Spleen (tissue), 11 donors: ENCODE measurements at regions not wholly inside any gene's neighbourhood (a gene's known extent, or its start where the extent isn't known, plus 50 kb on each side); places are given as distances from the start of the nearest gene placed in this dataset.

Experiments
- DNase-seq: peaks from one replicate; pipeline ENCODE4 v3.0.0-alpha.2; 2020
- H3K27ac ChIP-seq, 8 donors: fragments of 200-600 bp; sonication (generic) in 7 of 8; 1 replicate in 4 of 8; 2 replicates in 4 of 8; pipeline versions ENCODE4 v1.5.0 to v1.8.0; 2016 to 2021; ENCODE audit warnings: inconsistent platforms in 4 of 8, mild to moderate bottlenecking in 4 of 8, moderate library complexity in 1 of 8
- H3K27me3 ChIP-seq, 7 donors: fragments of 200-600 bp; sonication (generic) in 6 of 7; replicated peaks in 1 of 7; 1 replicate in 4 of 7; 2 replicates in 3 of 7; pipeline versions ENCODE4 v1.5.0 to v1.8.0; 2016 to 2021; ENCODE audit warnings: inconsistent platforms in 3 of 7, mild to moderate bottlenecking in 1 of 7
- H3K36me3 ChIP-seq, 6 donors: fragments of 200-600 bp; sonication (generic) in 5 of 6; 1 replicate in 4 of 6; 2 replicates in 2 of 6; pipeline versions ENCODE4 v1.5.0 to v1.8.0; 2016 to 2021; ENCODE audit warnings: inconsistent platforms in 2 of 6
- H3K4me1 ChIP-seq, 6 donors: fragments of 200-600 bp; sonication (generic) in 5 of 6; 1 replicate in 3 of 6; 2 replicates in 3 of 6; pipeline versions ENCODE4 v1.5.0 to v1.8.0; 2016 to 2021; ENCODE audit warnings: inconsistent platforms in 3 of 6
- H3K4me3 ChIP-seq, 8 donors: fragments of 200-600 bp; sonication (generic) in 7 of 8; 1 replicate in 4 of 8; 2 replicates in 4 of 8; pipeline versions ENCODE4 v1.5.0 to v1.8.0; 2016 to 2021; ENCODE audit warnings: inconsistent platforms in 4 of 8, mild to moderate bottlenecking in 4 of 8, moderate library complexity in 2 of 8
- H3K9me3 ChIP-seq, 8 donors: fragments of 200-600 bp; sonication (generic) in 7 of 8; 1 replicate in 4 of 8; 2 replicates in 4 of 8; pipeline versions ENCODE4 v1.5.0 to v1.8.0; 2016 to 2021; ENCODE audit warnings: inconsistent platforms in 4 of 8
- CTCF ChIP-seq, 11 experiments: fragments of 200-600 bp in 7 of 11; fragments of 450-650 bp in 4 of 11; sonication (generic) in 4 of 11; IDR thresholded peaks in 8 of 11; conservative IDR thresholded peaks in 3 of 11; 1 replicate in 7 of 11; 2 replicates in 4 of 11; pipeline versions ENCODE4 v1.4.0 to v1.8.0; 2016 to 2021; ENCODE audit warnings: antibody characterized with exemption in 11 of 11, inconsistent platforms in 4 of 11, mild to moderate bottlenecking in 1 of 11
- POLR2A ChIP-seq, 3 donors: fragments of 450-650 bp; IDR thresholded peaks; one replicate each; pipeline ENCODE4 v1.5.1; 2017; ENCODE audit warnings: antibody characterized with exemption in 3 of 3, mild to moderate bottlenecking in 1 of 3
- POLR2AphosphoS5 ChIP-seq, 3 donors: sonication (generic); formaldehyde crosslinking; IDR thresholded peaks; one replicate each; pipeline ENCODE4 v1.5.1; 2017; ENCODE audit warnings: antibody characterized with exemption in 3 of 3
- WGBS, 5 donors: extraction: QIAGEN DNeasy Blood & Tissue Kit in 3 of 5; methylation state at CpG; one replicate each; pipeline versions ENCODE4 v1.1.5 to v1.1.7; 2013 to 2018; 5-methylcytosine and 5-hydroxymethylcytosine counted together
- intact Hi-C: fragments of 100-400 bp; cut with DNase I; formaldehyde crosslinking; loops from one replicate; pipeline ENCODE4 v1.15.0; 2023; ENCODE audit warnings: low total_unique reads
- donor health status: healthy with polysubstance abuse.
- donor health status: DM: no; HTN: no; CAD: no; lungs with moderate emphysema.
- donor health status: DM: no; HTN: no; CAD: no.
- donor health status: Bipolar disorder and iron deficiency.
- donor health status: healthy.
- donor health status: DM: no; HTN: no; CAD: no.
- donor health status: DM: yes; HTN: yes; CAD: no.

- Histone ChIP-seq H3K36me3 (no peaks in the 10 kb centered on the region), H3K27me3 (peaks cover 0 to 4% (median 0%) of the 10 kb centered on the region in 7 donors), H3K4me1 (peaks cover 0 to 20% (median 6%) of the 10 kb centered on the region in 6 donors), H3K4me3 (no peak overlapping the region), H3K9me3 (no peaks in the 10 kb centered on the region), H3K27ac (no peak overlapping the region)
- no peak for DNase-seq
- intact Hi-C loops, result no loop called here
- 51 to 84% (median 58%) methylated on average over 4 of the region's 4 CpGs for WGBS, 5 donors
- TF ChIP-seq CTCF (IDR thresholded peaks at IDR 0.05 in 8 of 11, conservative IDR thresholded peaks at IDR 0.05 in 3 of 11) (no peak), POLR2A (IDR thresholded peaks at IDR 0.05) (no peak), POLR2AphosphoS5 (IDR thresholded peaks at IDR 0.05) (no peak)
These were observed 200.0 kb upstream of the TOPAZ1 start for GRCh38 chr3:44041726-44042125.

GRCh38 chr3:44042772-44043171 lies 198.9 kb upstream of the TOPAZ1 start:
- Histone ChIP-seq H3K9me3 (no peaks in the 10 kb centered on the region), H3K4me1 (peaks cover 0 to 22% (median 6%) of the 10 kb centered on the region in 6 donors), H3K4me3 (no peak overlapping the region), H3K36me3 (no peaks in the 10 kb centered on the region), H3K27me3 (no peaks in the 10 kb centered on the region), H3K27ac (no peak overlapping the region)
- TF ChIP-seq POLR2AphosphoS5 (IDR thresholded peaks at IDR 0.05) (no peak), POLR2A (IDR thresholded peaks at IDR 0.05) (no peak), CTCF (IDR thresholded peaks at IDR 0.05 in 8 of 11, conservative IDR thresholded peaks at IDR 0.05 in 3 of 11) (no peak)
- intact Hi-C loops, result no loop called here
- WGBS, 5 donors, result 56 to 72% (median 65%) methylated on average over 4 of the region's 4 CpGs
- no peak for DNase-seq

- H3K27me3 ChIP-seq, result peaks cover 0 to 2% (median 0%) of the 10 kb centered on the region in 7 donors
- TF ChIP-seq POLR2A (IDR thresholded peaks at IDR 0.05) (no peak), POLR2AphosphoS5 (IDR thresholded peaks at IDR 0.05) (peak in 2 of 3 donors; percentile 71 to 76)
- WGBS, 5 donors, result 15 to 31% (median 19%) methylated on average over 4 of the region's 4 CpGs
- intact Hi-C loops, result no loop called here
- H3K36me3 ChIP-seq, result no peaks in the 10 kb centered on the region
- H3K4me1 ChIP-seq, result peaks cover 0 to 22% (median 6%) of the 10 kb centered on the region in 6 donors
- H3K4me3 ChIP-seq, result no peak overlapping the region
- no peaks in the 10 kb centered on the region for H3K9me3 ChIP-seq
- peak overlapping the region in 1 of 8 donors; percentile 28 for H3K27ac ChIP-seq
- peak; percentile 83 for DNase-seq
These were observed 196.0 kb upstream of the TOPAZ1 start for GRCh38 chr3:44045476-44046275.

GRCh38 chr3:44047796-44048195 lies 193.9 kb upstream of the TOPAZ1 start:
- Histone ChIP-seq H3K9me3 (no peaks in the 10 kb centered on the region), H3K27ac (no peak overlapping the region), H3K4me3 (no peak overlapping the region), H3K27me3 (peaks cover 0 to 12% (median 0%) of the 10 kb centered on the region in 7 donors), H3K36me3 (no peaks in the 10 kb centered on the region), H3K4me1 (peaks cover 0 to 22% (median 6%) of the 10 kb centered on the region in 6 donors)
- DNase-seq, result no peak
- TF ChIP-seq POLR2AphosphoS5 (IDR thresholded peaks at IDR 0.05) (no peak), CTCF (IDR thresholded peaks at IDR 0.05 in 8 of 11, conservative IDR thresholded peaks at IDR 0.05 in 3 of 11) (no peak), POLR2A (IDR thresholded peaks at IDR 0.05) (no peak)
- intact Hi-C loops, result no loop called here
- WGBS, 5 donors, result 81 to 90% (median 85%) methylated on average over 3 of the region's 3 CpGs
